ENCODE measurements at regions not wholly inside any gene's neighbourhood (a gene's known extent, or its start where the extent isn't known, plus 50 kb on each side); places are given as distances from the start of the nearest gene placed in this dataset.

- no peak for DNase-seq (ENCODE audit: low spot score)
Measured at GRCh38 chr4:4599481-4600275, 57.8 kb upstream of the STX18 start.

- no peak for DNase-seq (ENCODE audit: low spot score)
Measured at GRCh38 chr4:4598851-4599411, 57.1 kb upstream of the STX18 start.

GRCh38 chr4:4596720-4597119 is 54.9 kb upstream of the STX18 start:
- no peak for DNase-seq (ENCODE audit: low spot score)

- no peak for DNase-seq (ENCODE audit: low spot score)
Measured at GRCh38 chr4:4595252-4595651, 53.4 kb upstream of the STX18 start.

GRCh38 chr4:4594285-4594920 is 52.6 kb upstream of the STX18 start:
- no peak for DNase-seq (ENCODE audit: low spot score)

GRCh38 chr4:4593596-4594284 is 51.9 kb upstream of the STX18 start:
- DNase-seq (ENCODE audit: low spot score), result no peak

GRCh38 chr4:4592414-4592813 is 50.6 kb upstream of the STX18 start:
- DNase-seq (ENCODE audit: low spot score), result no peak

All from putamen (tissue), 1 donor.